Loucy (cell line): ENCODE measurements at regions not wholly inside any gene's neighbourhood (a gene's known extent, or its start where the extent isn't known, plus 50 kb on each side); places are given as distances from the start of the nearest gene placed in this dataset.

ENCODE experiments used
- CTCF ChIP-seq: fragments of 200-600 bp; sonication (generic); conservative IDR thresholded peaks from 2 replicates; pipeline ENCODE4 v1.5.1; 2014; ENCODE audit warnings: mild to moderate bottlenecking, antibody characterized with exemption, low read length
- EZH2phosphoT487 ChIP-seq: fragments of 200-600 bp; IDR thresholded peaks from 2 replicates; pipeline ENCODE4 v1.6.1; 2018; ENCODE audit warnings: antibody characterized with exemption, mild to moderate bottlenecking, moderate library complexity, borderline replicate concordance

GRCh38 chr21:15964236-15964855 lies 234.6 kb downstream of the USP25 start:
- no peak for TF ChIP-seq CTCF
- no peak for TF ChIP-seq EZH2phosphoT487
